A673 (cell line): ENCODE measurements at regions not wholly inside any gene's neighbourhood (a gene's known extent, or its start where the extent isn't known, plus 50 kb on each side); places are given as distances from the start of the nearest gene placed in this dataset.

Experiments used
- CTCF ChIP-seq: fragments of 300-800, 200-600 bp; sonication (generic); conservative IDR thresholded peaks from 2 replicates; pipeline ENCODE4 v1.5.1; 2017; ENCODE audit warnings: low read depth, mild to moderate bottlenecking, antibody characterized with exemption, low read length, moderate library complexity, mixed read lengths
- EZH2 ChIP-seq: fragments of 200-600 bp; sonication (generic); IDR thresholded peaks from 2 replicates; pipeline ENCODE4 v1.6.1; 2017; ENCODE audit warnings: borderline replicate concordance, low read depth, mild to moderate bottlenecking, mixed read lengths, antibody characterized with exemption, low read length; ENCODE audit not compliant: poor library complexity, severe bottlenecking

- no peak for TF ChIP-seq CTCF
- no peak for TF ChIP-seq EZH2
These were observed 64.8 kb upstream of the MAX start for GRCh38 chr14:65167072-65167645.
